GM23338 (cell line): ENCODE measurements at regions not wholly inside any gene's neighbourhood (a gene's known extent, or its start where the extent isn't known, plus 50 kb on each side); places are given as distances from the start of the nearest gene placed in this dataset.

Experiments
- ATAC-seq: fragments of 200-7000 bp; cut with Tn5 transposase; 3 replicates; pipeline ENCODE4 v1.9.1; 2020
- DNase-seq: peaks from one replicate; pipeline ENCODE4 v3.0.0-alpha.2; 2015; ENCODE audit warnings: low spot score
- H2AFZ ChIP-seq: fragments of 200-600 bp; sonication (generic); 2 replicates; pipeline ENCODE4 v1.8.0; 2016; ENCODE audit warnings: antibody characterized with exemption, mild to moderate bottlenecking, moderate library complexity
- H3F3A ChIP-seq: fragments of 200-600 bp; sonication (generic); replicated peaks from 2 replicates; pipeline ENCODE4 v1.8.0; 2017; ENCODE audit warnings: antibody characterized with exemption, mixed run types, low read depth
- H3K27ac ChIP-seq: fragments of 200-600 bp; sonication (generic); 2 replicates; pipeline ENCODE4 v1.6.1; 2016; ENCODE audit warnings: low read depth
- H3K27me3 ChIP-seq: fragments of 200-600 bp; sonication (generic); 2 replicates; pipeline ENCODE4 v1.8.0; 2016; ENCODE audit warnings: mild to moderate bottlenecking, mixed run types, moderate library complexity; ENCODE audit not compliant: insufficient read depth
- H3K36me3 ChIP-seq: fragments of 200-600 bp; sonication (generic); 2 replicates; pipeline ENCODE4 v1.8.0; 2016; ENCODE audit warnings: mild to moderate bottlenecking; ENCODE audit not compliant: insufficient read depth
- H3K4me1 ChIP-seq: fragments of 200-600 bp; sonication (generic); 2 replicates; pipeline ENCODE4 v1.8.0; 2016; ENCODE audit warnings: mild to moderate bottlenecking, moderate library complexity; ENCODE audit not compliant: insufficient read depth
- H3K4me2 ChIP-seq: fragments of 200-600 bp; sonication (generic); 2 replicates; pipeline ENCODE4 v1.7.1; 2017; ENCODE audit warnings: mixed run types
- H3K4me3 ChIP-seq: fragments of 200-600 bp; sonication (generic); 2 replicates; pipeline ENCODE4 v1.6.1; 2016; ENCODE audit warnings: mixed run types
- H3K79me2 ChIP-seq: fragments of 200-600 bp; sonication (generic); replicated peaks from 2 replicates; pipeline ENCODE4 v1.8.0; 2017; ENCODE audit warnings: mild to moderate bottlenecking; ENCODE audit not compliant: insufficient read depth
- H3K9me2 ChIP-seq: fragments of 200-600 bp; sonication (generic); 2 replicates; pipeline ENCODE4 v1.8.0; 2017; ENCODE audit not compliant: insufficient read depth
- H4K20me1 ChIP-seq: fragments of 200-600 bp; sonication (generic); replicated peaks from 2 replicates; pipeline ENCODE4 v1.8.0; 2017; ENCODE audit warnings: mild to moderate bottlenecking; ENCODE audit not compliant: insufficient read depth
- H3K27ac Mint-ChIP-seq: 2 replicates; pipeline ENCODE4 v1.8.0; 2020; ENCODE audit warnings: inconsistent platforms, mild to moderate bottlenecking, moderate library complexity, mixed read lengths
- H3K27me3 Mint-ChIP-seq: 3 replicates; pipeline ENCODE4 v1.8.0; 2022; ENCODE audit warnings: low read depth, mild to moderate bottlenecking, moderate library complexity, mixed read lengths, inconsistent platforms; ENCODE audit not compliant: insufficient read depth, poor library complexity
- H3K36me3 Mint-ChIP-seq: 3 replicates; pipeline ENCODE4 v1.8.0; 2021; ENCODE audit warnings: low read depth, mild to moderate bottlenecking, inconsistent platforms, moderate library complexity, mixed read lengths
- H3K4me1 Mint-ChIP-seq: 3 replicates; pipeline ENCODE4 v1.8.0; 2020; ENCODE audit warnings: mild to moderate bottlenecking, inconsistent platforms, mixed read lengths
- H3K4me3 Mint-ChIP-seq: 3 replicates; pipeline ENCODE4 v1.8.0; 2021; ENCODE audit warnings: moderate library complexity, mild to moderate bottlenecking, inconsistent platforms, mixed read lengths
- H3K9me3 Mint-ChIP-seq: 3 replicates; pipeline ENCODE4 v1.8.0; 2020; ENCODE audit warnings: moderate library complexity, mild to moderate bottlenecking, inconsistent platforms, mixed read lengths
- CREB1 ChIP-seq: fragments of 250-450 bp; sonication (Bioruptor Pico); IDR thresholded peaks from 2 replicates; pipeline ENCODE4 v1.5.0; 2020; ENCODE audit warnings: low read depth, mild to moderate bottlenecking, moderate library complexity
- CTCF ChIP-seq, 2 experiments: fragments of 200-600 bp in 1 of 2; sonication (generic) in 1 of 2; conservative IDR thresholded peaks; 2 replicates each; pipeline versions ENCODE4 v1.5.1 to v1.6.1; 2016 to 2017; ENCODE audit warnings: antibody characterized with exemption in 2 of 2, low read depth in 2 of 2, mild to moderate bottlenecking in 2 of 2, moderate library complexity in 1 of 2
- ETS1 ChIP-seq: IDR thresholded peaks from 2 replicates; pipeline ENCODE4 v1.6.1; 2016; ENCODE audit warnings: antibody characterized with exemption
- EZH2 ChIP-seq: fragments of 200-600 bp; sonication (generic); IDR thresholded peaks from one replicate; pipeline ENCODE4 v1.8.0; 2017; ENCODE audit warnings: antibody characterized with exemption, mild to moderate bottlenecking, low read depth; ENCODE audit not compliant: unreplicated experiment
- EZH2phosphoT487 ChIP-seq: fragments of 200-600 bp; sonication (generic); IDR thresholded peaks from one replicate; pipeline ENCODE4 v1.8.1; 2018; ENCODE audit warnings: antibody characterized with exemption; ENCODE audit not compliant: unreplicated experiment
- JUNB ChIP-seq: IDR thresholded peaks from one replicate; pipeline ENCODE4 v1.6.1; 2016; ENCODE audit warnings: antibody characterized with exemption; ENCODE audit not compliant: unreplicated experiment
- NANOG ChIP-seq: IDR thresholded peaks from 2 replicates; pipeline ENCODE4 v1.6.1; 2016; ENCODE audit warnings: antibody characterized with exemption, borderline replicate concordance
- POLR2AphosphoS5 ChIP-seq: IDR thresholded peaks from 2 replicates; pipeline ENCODE4 v1.6.1; 2016; ENCODE audit warnings: antibody characterized with exemption, low read depth
- STAT1 ChIP-seq: IDR thresholded peaks from one replicate; pipeline ENCODE4 v1.6.1; 2016; ENCODE audit warnings: antibody characterized with exemption; ENCODE audit not compliant: unreplicated experiment
- ZNF114 ChIP-seq: fragments of 250-450 bp; sonication (Bioruptor Pico); IDR thresholded peaks from 2 replicates; pipeline ENCODE4 v1.5.0; 2020; ENCODE audit warnings: mild to moderate bottlenecking, moderate library complexity
- ZNF331 ChIP-seq: fragments of 250-450 bp; sonication (Bioruptor Pico); IDR thresholded peaks from 2 replicates; pipeline ENCODE4 v1.5.0; 2020; ENCODE audit warnings: low read depth, mild to moderate bottlenecking, moderate library complexity
- ZNF462 ChIP-seq: fragments of 250-450 bp; sonication (Bioruptor Pico); IDR thresholded peaks from 2 replicates; pipeline ENCODE4 v1.5.0; 2020; ENCODE audit warnings: mild to moderate bottlenecking, moderate library complexity
- TF ChIP-seq, protein P1 (sequence below): IDR thresholded peaks from one replicate; pipeline ENCODE4 v1.6.1; 2018; ENCODE audit warnings: antibody characterized with exemption; ENCODE audit not compliant: unreplicated experiment

DNA sequence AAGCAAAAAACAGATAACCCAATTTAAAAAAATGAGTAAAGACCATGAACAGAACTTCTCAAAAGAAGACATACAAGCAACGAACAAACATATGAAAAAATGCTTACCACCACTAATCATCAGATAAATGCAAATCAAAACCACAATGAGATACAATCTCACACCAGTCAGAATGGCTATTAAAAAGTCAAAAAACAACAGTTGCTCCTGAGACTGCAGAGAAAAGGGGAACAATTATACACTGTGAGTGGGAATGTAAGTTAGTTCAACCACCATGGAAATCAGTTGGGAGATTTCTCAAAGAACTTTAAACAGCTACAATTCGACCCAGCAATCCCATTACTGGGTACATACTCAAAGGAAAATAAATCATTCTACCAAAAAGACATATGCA, 131.6 kb downstream of the PTGER3 start:
- Histone ChIP-seq H3K4me3 (no peak overlapping the region), H3K36me3 (0 out of 2 replicates have a peak, but pooled peaks cover 2% of the 10 kb centered on the region), H3K4me1 (no peaks in the 10 kb centered on the region), H2AFZ (no peak overlapping the region), H3K27ac (no peak overlapping the region), H4K20me1 (no peaks in the 10 kb centered on the region), H3K79me2 (no peaks in the 10 kb centered on the region), H3K27me3 (no peaks in the 10 kb centered on the region), H3K9me2 (0 out of 2 replicates have a peak, but pooled peaks cover 3% of the 10 kb centered on the region), H3F3A (no peaks in the 10 kb centered on the region), H3K4me2 (no peak overlapping the region)
- H3K4me1 Mint-ChIP-seq, result no peaks in the 10 kb centered on the region
- TF ChIP-seq JUNB, result no peak
- TF ChIP-seq, protein P1, sequence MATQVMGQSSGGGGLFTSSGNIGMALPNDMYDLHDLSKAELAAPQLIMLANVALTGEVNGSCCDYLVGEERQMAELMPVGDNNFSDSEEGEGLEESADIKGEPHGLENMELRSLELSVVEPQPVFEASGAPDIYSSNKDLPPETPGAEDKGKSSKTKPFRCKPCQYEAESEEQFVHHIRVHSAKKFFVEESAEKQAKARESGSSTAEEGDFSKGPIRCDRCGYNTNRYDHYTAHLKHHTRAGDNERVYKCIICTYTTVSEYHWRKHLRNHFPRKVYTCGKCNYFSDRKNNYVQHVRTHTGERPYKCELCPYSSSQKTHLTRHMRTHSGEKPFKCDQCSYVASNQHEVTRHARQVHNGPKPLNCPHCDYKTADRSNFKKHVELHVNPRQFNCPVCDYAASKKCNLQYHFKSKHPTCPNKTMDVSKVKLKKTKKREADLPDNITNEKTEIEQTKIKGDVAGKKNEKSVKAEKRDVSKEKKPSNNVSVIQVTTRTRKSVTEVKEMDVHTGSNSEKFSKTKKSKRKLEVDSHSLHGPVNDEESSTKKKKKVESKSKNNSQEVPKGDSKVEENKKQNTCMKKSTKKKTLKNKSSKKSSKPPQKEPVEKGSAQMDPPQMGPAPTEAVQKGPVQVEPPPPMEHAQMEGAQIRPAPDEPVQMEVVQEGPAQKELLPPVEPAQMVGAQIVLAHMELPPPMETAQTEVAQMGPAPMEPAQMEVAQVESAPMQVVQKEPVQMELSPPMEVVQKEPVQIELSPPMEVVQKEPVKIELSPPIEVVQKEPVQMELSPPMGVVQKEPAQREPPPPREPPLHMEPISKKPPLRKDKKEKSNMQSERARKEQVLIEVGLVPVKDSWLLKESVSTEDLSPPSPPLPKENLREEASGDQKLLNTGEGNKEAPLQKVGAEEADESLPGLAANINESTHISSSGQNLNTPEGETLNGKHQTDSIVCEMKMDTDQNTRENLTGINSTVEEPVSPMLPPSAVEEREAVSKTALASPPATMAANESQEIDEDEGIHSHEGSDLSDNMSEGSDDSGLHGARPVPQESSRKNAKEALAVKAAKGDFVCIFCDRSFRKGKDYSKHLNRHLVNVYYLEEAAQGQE, result no peak
- no peak for TF ChIP-seq EZH2
- TF ChIP-seq ZNF331 (CRISPR knock-in tag), result no peak
- TF ChIP-seq NANOG, result no peak
- TF ChIP-seq ZNF114 (CRISPR knock-in tag), result no peak
- TF ChIP-seq EZH2phosphoT487, result no peak
- no peak for TF ChIP-seq ZNF462 (CRISPR knock-in tag)
- TF ChIP-seq ETS1, result no peak
- TF ChIP-seq CREB1, result no peak
- TF ChIP-seq CTCF (conservative IDR thresholded peaks at IDR 0.05; ENCODE audit: low read depth in 2 of 2), result no peak
- TF ChIP-seq STAT1, result no peak
- TF ChIP-seq POLR2AphosphoS5, result no peak
- H3K27me3 Mint-ChIP-seq, result no peaks in the 10 kb centered on the region
- H3K9me3 Mint-ChIP-seq, result peaks cover 13% of the 10 kb centered on the region; the same call in 2 of the 3 replicates
- H3K4me3 Mint-ChIP-seq, result no peak overlapping the region
- no peak overlapping the region for H3K27ac Mint-ChIP-seq
- ATAC-seq, result no peak
- DNase-seq, result no peak
- peaks cover 2% of the 10 kb centered on the region; the same call in 1 of the 3 replicates for H3K36me3 Mint-ChIP-seq
